GM18507 (cell line): ENCODE measurements at regions not wholly inside any gene's neighbourhood (a gene's known extent, or its start where the extent isn't known, plus 50 kb on each side); places are given as distances from the start of the nearest gene placed in this dataset.

Experiments
- DNase-seq: peaks from one replicate; pipeline ENCODE4 v3.0.0; 2011; ENCODE audit warnings: low read depth; ENCODE audit not compliant: insufficient read length; ENCODE audit errors: extremely low spot score
- FAIRE-seq: peaks from 2 replicates; lab custom pipeline; 2011; peaks lifted over from hg19 to GRCh38; lab: Jason Lieb, UNC

DNA sequence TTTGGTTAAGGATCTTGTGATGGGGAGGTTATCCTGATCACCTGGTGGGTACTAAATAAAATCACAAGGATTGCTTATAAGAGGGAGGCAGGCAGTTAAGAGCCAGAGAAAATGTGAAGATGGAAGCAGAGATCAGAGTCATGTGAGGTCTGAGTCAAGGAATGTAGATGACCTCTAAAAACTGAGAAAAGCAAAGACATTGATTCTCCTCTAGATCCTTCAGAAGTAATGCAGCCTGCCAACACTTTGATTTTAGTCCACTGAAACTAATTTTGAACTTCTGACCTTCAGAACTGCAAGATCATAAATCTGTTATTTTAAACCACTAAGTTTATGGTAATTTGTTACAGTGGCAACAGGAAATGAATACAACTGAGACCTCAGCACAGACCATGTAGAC is 499.0 kb downstream of the GADD45G start:
- DNase-seq (no peak), FAIRE-seq (no peak)

GRCh38 chr9:90105773-90106172 is 501.0 kb downstream of the GADD45G start:
- DNase-seq (no peak), FAIRE-seq (no peak)

GRCh38 chr9:90107040-90107725 is 502.4 kb downstream of the GADD45G start:
- FAIRE-seq (no peak), DNase-seq (no peak)

GRCh38 chr9:90107726-90108655 is 503.2 kb downstream of the GADD45G start:
- DNase-seq = no peak
- FAIRE-seq = no peak

GRCh38 chr9:90112788-90113187 is 508.0 kb downstream of the GADD45G start:
- DNase-seq = no peak
- no peak for FAIRE-seq

GRCh38 chr9:90114641-90115425 is 510.0 kb downstream of the GADD45G start:
- FAIRE-seq (no peak), DNase-seq (no peak)

DNA sequence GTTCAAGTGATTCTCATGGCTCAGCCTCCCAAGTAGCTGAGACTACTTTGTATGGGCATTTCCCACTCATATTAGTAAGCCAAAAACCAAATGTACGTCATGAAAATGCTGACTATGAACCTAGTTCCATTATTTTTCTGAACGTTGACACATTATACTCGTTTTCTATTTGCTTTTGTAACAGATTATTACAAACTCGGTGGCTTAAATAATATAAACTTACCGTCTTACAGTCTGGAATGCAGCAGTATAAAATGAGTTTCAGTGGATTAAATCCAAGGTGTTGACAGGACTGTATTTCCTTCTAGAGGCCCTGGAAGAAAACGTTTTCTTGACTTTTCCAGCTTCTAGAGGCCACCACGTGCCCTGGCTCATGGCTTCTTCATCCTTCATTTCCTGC is 517.0 kb downstream of the GADD45G start:
- FAIRE-seq = no peak

DNA sequence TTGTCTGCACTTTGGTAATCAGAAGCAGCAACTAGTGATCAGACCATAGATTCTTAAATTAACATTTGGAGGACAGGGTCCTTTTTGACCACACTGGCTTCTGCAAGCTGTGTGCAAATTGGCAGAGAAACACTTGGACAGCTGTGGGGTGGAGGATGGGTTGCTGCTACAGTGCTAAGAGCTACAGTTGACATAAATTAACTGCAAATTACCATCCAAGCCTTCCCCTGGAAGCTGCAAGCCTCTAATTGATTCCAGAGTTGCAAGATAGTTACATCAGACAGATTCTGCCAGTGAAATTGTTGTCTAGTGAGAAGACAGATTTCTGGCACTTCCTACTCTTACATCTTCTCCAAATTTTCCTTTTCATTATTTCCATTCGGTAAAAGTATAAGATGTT is 517.7 kb downstream of the DIRAS2 start:
- DNase-seq (no peak), FAIRE-seq (no peak)

More for the DNA sequence above, 517.0 kb downstream of the GADD45G start:
- no peak for DNase-seq

DNA sequence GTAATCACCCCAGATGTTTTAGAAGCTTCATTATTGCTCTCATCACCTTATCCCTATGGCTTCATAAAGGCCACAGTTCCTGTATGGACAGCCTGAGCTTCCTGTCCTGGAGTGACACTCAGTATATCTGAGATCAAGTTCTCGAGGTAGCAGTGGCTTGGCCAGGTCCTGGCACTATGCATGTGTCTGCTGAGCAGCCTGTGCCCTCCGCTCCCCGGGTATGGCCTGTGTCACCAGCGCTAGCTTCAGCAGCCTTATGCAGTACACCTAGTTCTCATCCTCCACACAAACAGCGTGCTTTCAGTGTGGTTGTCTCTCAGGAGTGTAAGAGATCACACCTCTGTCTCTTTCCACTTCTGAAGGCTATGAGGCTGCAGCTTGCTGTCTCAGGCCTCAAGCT is 514.7 kb downstream of the DIRAS2 start:
- FAIRE-seq = no peak
- DNase-seq = no peak

DNA sequence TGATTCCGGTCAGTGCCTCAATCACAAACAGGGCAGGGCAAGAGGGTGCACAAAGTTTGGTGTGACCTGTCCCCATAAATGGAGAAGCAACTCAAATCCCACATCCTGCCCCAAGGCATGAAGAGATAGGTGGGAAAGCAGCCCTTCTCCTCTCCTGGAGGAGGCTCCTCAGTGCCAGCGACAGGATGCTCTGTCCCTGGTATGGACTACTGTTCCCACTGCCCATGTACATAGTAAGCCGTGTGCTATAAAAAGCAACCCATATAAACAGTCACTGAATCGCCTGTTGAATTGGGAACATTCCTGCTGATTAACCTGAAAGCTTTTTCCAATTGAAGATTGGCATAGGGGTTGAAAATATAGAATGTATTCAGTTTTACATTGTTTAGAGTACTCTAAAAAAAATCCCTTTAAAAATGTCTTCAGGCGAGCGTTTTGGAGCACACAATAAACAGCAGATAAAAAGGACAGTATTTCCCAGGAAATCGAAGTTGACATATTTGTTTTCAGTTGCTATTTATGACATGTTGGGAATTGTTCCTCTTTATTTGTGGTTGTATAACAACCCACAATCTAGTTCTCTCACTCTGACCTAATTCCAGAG is 513.9 kb downstream of the DIRAS2 start:
- no peak for FAIRE-seq
- DNase-seq = no peak

DNA sequence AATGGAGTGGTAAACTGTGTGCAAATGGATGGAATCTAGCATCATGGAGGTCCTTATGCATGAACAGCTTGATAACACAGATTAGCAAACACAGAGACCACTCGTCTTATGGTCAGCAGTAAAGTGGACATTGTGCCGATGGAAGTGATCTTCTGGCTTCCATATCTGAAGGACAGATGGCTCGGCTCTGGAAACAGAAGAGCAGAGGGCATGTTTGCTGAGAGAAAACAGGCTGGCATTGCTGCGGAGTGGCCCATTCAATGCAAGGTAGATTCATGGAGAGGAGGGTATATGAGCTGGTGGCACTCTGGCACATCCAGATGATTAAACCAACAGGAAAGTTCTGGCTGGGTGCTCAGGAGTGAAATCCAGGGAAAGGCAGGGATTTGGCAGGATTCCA is 513.2 kb downstream of the DIRAS2 start:
- DNase-seq (no peak), FAIRE-seq (no peak)

GRCh38 chr9:90131568-90131967 is 511.1 kb downstream of the DIRAS2 start:
- no peak for DNase-seq
- FAIRE-seq = no peak

DNA sequence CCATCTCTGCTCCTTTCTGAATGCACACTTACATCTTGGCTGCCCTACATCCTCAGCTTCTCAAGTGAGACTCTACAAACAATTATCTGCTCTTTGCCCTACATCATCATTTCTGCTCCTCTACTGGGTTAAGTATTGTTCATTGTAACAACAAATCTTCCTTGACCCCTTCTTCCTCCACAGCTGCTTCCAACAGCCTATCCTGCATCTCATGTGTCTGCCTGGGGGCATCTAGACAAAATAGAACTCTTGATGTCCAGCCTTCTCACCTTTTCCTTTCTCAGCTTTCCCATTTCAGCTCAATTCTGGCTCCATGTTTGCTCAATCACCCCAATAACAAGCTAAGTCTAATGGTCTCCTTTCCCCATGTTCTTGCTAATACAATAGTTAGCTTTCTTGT is 509.8 kb downstream of the DIRAS2 start:
- FAIRE-seq (no peak), DNase-seq (no peak)

GRCh38 chr9:90137801-90138200 is 504.8 kb downstream of the DIRAS2 start:
- FAIRE-seq (no peak), DNase-seq (no peak)

- DNase-seq = no peak
- FAIRE-seq = no peak
Measured at GRCh38 chr9:90140131-90140818, 502.3 kb downstream of the DIRAS2 start.

GRCh38 chr9:90141723-90142122 is 500.9 kb downstream of the DIRAS2 start:
- FAIRE-seq (peak; percentile 12), DNase-seq (no peak)

DNA sequence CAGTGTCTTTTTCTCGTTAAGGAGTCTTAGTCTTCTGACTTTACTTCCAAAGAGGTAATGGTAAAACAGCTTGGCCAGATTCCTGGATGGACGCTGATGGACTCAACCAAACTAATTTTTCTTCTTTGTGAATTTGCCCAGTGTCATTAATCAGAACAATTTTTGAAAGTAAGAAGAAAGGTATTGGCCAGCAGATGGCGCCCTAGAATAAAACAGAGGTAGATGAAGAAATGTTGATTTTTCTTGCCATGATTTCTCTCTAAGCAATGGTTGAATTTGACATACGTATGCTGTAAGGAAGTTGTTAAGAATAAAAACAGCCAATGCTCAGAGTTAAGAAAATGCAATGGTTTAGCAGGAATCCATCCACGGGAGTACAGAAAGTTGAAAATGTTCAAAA is 500.0 kb downstream of the DIRAS2 start:
- peak; percentile 45 for FAIRE-seq
- DNase-seq = no peak

- DNase-seq (no peak), FAIRE-seq (no peak)
Measured at GRCh38 chr9:90147426-90147825, 495.2 kb downstream of the DIRAS2 start.

DNA sequence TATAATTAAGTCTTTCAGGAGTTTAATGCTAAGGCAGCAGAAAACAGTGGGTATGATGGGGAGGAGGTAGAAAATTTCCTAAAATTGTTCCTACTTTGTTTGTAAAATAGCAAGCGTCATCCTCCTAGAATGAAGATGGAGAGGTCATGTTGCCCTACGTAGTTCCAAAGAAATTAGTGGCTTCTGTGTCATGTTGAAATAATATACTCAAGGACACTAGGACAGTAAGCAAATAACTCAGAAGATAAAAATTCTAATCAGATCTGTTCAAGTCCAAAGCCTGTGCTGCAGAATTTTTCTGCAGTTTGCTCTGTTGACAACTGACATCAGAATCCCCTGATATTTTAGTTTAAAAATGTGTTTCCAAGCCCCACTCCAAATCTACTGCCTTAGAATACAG is 486.3 kb downstream of the DIRAS2 start:
- FAIRE-seq (no peak), DNase-seq (no peak)
